Stimulated activated CD4-positive, alpha-beta T cell treated with anti-CD3 and anti-CD28 coated beads, Interleukin-15, amount 100 ng/mL, for 48 hours (primary cell): ENCODE measurements at regions not wholly inside any gene's neighbourhood (a gene's known extent, or its start where the extent isn't known, plus 50 kb on each side); places are given as distances from the start of the nearest gene placed in this dataset.

Experiments
- DNase-seq, 2 donors: peaks; one replicate each; pipeline ENCODE4 v3.0.0-alpha.2; 2020; ENCODE audit warnings: low read depth in 2 of 2

DNA sequence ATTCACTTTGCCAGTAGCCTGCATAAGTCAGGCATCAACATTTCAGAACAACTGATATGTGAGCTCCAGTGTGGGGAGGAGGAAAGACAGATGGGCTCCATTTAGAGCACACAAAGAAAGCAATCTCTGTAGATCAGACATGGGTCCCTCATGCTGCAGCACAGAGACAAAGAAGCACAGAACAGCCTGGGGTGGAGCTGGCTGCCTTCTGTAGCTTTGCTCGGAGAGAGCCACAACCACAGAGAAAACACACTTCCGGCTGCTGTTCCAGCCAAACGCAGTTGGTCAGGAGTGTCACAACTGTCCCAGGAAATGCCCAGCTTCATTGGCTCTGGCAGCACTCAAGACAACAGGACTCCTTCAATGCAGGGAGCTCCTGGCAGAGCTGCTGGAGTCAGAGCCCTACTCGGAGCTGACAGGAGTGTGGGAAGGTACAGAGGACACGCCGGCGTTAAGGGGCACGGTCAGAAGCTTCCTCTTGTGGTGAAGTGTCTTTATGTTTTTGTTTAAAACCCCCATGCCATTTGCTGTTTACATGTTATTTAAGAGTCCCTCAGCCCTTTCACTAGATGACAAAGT lies 494.4 kb downstream of the TCERG1L start:
- DNase-seq, result no peak

DNA sequence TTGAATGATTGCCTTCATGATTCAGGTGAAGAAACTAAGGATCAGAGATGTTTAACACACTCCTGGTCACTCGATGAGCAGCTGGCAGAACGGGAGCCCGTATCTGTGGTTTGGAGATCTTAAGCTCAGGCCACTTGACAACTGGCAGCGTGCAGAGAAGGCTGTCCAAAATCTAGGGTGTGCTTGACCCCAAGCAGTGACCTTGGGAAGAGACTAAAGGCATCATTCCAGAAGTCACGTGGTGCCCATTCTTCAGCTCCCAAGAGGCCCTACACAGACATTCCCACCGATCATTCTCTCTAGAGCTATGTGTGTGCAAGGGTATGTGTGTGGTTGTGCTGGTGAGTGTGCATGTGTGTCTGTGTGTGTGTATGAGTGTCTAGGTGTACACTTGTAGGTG lies 493.8 kb downstream of the TCERG1L start:
- no peak for DNase-seq

DNA sequence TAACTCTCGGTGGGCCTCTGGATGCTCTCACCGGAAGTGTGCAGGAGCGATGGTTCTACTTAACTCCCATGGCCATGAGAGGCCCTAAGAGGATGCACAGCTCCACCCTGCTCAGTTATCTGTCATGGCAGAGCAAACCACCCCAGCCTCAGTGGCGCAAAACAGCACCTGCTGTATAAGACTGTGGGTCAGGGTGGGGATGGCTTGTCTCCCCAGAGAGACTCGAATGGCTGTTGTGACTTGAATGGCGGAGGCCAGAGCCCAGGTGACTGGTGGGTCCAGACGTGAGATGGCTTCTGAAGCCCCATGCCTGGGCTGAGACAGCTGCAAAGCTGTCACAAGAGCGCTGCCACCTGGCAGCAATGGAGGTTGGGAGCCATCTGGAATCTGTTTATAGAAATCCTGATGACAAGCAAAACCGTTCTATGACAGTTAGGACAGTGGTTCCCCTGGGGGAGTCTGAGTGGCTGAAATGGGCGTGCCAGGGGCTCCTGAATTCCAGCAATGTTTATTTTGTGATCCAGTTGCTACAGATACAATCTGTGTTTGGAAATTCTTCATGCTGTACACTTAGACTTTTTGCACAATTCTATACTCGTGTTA lies 490.5 kb downstream of the TCERG1L start:
- no peak for DNase-seq

DNA sequence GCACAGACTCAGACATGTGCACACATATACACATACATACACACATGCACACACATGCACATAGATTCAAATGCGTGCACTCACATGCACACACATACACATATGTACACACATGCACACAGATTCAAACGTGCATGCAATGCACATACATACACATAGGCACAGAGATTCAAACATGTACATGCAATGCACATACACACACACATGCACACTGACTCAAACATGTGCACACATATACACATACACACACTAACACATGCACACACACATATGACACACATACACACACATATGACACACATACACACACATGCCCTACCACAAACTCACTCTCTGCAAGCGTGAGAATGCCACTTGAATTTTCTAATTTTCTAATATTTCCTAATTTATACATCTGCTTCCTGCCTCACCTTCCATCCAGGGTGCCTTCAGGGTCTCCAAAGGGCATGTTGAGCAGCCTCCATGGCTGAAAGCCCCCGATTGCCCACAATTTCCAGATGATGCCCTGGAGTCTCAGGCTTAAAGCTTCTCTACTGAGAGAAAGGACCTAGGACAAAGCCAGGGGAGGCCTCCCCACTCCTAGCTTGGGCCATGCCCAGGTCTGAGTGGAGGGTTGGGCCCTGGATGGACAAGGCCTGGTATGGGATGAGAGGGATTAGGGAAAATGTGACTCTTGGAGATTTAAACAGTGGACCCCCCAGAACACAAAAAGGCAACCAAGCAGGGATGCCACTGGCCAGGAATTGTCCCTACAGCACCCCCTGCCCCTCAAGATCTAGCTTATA lies 487.1 kb downstream of the TCERG1L start:
- no peak for DNase-seq

DNA sequence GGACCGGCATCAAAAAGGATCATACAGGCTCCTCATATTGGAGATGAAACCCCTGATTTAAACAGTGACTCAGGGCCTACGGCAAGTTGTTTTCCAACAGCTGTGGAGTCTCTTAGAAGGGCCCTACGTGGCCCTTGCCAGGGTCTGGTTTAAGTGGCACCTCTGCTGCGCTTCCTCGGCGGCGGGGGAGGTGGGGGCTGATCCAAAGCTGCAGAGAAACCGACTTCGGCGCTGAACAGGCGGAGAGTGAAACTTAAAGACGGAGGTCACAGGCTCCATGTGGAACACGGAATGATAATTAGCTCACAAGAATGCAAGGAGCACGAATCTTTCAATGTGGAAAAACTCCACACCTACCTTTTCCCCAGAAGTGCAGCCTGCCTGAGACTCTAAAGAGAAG lies 477.9 kb downstream of the TCERG1L start:
- no peak for DNase-seq

DNA sequence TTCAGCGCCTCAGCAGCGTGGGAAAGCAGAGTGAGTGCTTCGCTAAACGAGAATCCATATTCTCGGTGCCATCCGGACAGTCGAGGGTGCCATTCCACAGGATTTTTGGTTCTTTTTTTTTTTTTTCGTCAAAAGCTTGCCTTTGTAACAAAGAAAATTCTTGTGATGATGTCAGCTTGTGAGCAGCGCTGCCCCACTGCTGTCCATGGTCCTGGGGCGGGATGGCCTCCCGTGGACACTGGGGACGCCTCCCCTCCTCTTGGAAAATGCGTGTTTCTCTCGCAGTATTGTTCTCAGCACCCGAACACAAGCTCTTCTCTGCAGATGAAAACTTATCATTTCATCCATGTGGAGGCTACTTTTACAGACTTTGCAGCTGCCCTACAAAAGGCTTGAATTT lies 477.4 kb downstream of the TCERG1L start:
- DNase-seq, result no peak

DNA sequence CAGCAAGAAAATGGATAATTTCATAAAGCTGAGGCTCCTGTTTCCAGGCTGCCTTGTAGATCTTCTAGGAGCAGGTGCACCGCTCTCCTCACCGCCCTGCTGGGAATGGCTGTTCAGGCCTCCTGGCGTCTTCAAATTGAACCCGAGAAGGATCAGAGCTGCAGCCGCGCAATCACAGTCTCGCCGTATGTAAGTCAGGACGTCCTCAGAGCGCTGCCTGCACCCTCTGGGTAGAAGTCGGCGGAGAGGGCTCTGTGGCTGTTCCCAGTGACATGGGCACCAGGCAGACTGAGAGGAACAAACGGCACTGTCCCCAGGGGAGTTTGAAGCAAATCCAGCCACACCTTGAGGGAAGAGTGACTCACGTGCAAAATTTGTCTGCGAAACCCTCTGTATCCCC lies 476.9 kb downstream of the TCERG1L start:
- DNase-seq, result no peak

DNA sequence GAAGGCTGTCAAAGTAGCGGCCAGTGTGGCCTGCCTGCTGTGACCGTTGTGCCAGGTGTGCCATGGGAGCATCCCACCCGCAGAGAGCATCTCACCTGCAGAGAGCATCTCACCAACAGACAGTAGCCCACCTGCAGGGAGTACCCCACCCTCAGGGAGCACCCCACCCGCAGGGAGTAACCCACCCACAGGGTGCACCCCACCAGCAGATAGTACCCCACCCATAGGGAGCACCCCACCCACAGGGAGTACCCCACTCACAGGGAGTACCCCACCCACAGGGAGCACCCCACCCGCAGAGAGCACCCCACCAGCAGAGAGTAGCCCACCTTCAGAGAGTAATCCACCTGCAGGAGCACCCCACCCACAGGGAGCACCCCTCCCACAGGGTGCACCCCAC lies 476.5 kb downstream of the TCERG1L start:
- no peak for DNase-seq

DNA sequence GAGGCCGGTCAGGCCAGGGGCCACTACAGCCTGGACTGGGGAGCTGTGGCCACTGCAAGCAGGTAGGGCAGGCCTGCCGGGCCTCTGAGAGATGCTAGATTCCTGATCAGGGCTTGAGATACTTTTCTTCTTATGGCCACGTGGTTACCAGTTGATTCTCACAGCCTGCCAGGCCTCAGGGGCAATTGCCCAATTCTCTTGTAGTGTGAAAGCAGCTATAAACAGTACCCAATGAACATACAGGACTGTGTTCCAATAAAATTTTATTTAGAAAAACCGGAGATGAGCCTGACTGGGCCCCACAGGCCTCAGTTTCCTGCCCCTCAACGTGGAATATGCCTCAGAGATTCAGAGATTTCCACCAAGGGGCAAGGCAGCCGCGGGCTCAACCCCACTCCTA lies 475.2 kb downstream of the TCERG1L start:
- no peak for DNase-seq

DNA sequence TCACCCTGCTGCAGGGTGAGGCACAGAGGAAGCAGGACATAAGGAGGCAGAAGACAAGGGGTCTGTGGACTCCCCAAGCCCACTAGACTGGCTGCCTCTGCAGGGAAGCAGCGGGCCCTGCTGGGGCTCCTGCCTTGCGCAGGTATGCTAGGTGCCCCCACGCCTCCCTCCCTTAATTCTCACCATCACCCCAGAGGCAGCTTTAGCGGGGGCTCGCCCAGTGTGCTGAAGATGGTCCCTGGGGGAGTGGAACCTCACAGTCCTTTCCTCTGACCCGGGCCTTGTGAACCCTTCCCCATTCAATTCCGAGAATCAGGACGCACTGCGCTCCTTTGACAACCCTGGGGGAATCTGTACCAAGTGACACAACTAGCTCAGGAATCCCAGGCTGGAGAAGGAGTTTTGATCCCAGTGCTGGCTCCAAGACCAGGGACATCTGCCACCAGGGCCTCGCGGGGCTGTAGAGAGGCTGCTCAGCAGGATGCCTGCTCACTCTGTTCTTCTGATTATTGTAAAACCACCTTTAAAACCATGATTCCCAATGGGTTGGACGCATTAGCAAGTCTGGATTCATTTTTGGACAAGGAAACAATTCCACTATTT lies 468.4 kb downstream of the TCERG1L start:
- DNase-seq, result no peak

DNA sequence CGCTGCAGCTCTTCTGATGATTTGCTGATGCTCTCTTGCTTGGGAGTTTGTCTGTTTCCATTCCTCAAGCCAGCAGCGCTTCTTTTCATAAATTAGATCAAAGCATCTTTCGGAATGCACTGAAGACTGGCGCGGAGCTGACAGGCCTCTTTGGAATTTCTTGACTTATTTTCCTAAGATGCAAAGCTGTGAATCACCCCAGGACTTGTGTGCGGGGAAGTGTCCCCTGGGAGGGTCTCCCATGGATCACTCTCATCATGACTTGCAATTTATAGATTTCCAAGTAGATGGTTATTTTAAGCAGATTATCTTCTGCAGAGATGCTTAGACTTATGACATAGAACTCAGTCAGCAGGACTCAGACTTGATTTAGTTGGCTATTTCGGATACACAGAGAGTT lies 467.2 kb downstream of the TCERG1L start:
- no peak for DNase-seq

DNA sequence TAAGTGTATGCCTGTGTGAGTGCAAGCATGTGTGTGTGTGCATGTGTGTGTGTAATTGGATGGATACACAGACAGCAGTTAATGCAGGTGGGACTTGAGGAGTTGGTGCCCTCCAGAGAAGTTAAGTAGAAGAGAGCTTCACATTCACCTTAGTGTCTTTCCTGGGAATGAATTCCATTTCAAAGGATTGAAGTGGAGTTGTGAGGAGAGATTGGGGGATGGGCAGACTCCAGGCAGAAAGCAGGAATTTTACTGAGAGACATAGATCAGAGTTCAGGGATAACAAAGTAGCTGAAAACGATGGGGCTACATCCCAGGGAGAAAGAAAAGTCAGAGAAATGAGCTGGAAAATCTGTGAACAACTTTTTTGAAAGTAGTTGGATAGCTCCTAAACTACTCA lies 464.4 kb downstream of the TCERG1L start:
- no peak for DNase-seq

DNA sequence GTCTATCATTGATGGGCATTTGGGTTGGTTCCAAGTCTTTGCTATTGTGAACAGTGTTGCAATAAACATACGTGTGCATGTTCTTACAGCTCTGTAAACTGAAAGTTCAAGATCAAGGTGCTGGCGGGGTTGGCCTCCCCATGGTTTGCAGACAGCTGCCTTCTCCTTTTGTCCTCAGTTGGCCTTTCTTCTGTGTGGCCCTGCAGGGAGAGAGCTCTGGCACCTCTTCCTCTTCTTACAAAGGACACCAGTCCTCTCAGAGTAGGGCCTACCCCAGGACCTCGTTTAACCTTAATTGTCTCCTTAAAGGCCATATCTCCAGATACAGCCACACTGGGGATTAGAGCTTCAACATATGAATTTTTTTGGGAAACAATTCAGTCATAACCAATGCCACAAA lies 462.7 kb downstream of the TCERG1L start:
- no peak for DNase-seq

DNA sequence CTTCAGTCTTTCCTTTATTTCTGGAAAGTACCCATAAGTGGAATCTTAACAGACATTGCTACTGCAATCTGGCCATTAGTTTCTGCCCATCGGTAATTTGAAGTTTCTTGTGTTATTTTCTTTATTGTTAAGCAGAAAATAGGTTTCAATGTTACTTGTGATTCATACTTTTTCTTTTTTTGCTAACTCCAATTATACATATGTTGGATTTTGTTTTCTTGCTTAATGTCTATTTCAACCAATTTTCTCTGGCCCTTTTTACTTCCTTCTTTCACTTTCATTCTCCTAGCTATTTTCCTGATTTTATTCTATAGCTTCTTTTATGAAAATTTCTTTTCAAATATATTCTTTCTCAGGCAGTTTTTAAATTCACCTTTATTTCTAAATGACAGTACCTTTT lies 457.4 kb downstream of the TCERG1L start:
- DNase-seq, result no peak

DNA sequence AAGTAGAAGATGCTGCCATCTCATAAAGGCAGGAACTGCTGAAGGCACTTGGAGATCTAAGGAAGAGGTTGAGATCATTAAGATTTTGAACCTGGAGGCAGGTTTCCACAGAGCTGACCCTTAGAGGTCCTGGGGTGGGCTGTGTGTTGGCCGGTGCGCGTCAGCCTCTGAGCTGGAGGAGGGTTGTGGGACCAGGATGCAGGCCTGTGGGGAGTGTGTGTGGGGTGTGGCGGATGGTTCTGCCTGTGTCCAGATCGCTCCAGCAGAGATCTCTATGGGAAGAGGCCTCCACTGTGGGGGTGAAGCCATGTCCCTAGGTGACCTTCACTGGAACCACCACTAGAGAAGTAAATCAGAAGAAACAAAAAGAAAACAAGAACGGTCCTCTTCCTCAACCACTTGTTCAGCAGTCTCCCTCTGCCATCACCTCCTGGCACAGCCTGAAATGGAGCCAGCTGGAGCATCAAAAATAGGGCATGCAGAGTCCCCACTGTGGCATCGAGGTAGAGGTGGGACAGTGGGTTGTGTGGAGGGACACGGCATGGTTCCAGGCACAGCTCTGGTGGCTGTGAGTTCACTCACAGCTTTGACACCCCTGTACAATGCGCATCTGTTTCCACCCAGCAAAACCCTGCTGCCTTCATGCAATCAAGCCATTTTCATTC lies 453.8 kb downstream of the TCERG1L start:
- no peak for DNase-seq

DNA sequence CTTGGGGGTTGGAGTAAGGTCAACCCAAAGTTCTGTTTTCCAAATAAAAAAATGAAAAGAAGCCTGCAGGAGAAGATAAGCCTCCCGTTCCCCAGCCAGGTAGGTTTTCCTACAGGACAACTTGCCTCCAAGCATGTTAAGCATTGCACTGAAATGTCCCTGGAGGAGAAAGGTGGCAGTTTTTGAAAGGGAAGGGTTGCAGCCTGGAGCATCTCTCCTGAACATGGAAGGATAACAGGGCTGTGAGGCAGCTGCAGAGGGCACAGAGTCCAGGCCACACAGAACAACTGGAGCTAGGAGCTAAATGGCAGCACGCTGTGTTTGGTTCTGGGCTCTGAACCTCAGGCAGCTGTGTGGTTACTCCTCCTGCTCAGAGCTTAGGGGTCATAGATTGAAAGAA lies 452.9 kb downstream of the TCERG1L start:
- no peak for DNase-seq

DNA sequence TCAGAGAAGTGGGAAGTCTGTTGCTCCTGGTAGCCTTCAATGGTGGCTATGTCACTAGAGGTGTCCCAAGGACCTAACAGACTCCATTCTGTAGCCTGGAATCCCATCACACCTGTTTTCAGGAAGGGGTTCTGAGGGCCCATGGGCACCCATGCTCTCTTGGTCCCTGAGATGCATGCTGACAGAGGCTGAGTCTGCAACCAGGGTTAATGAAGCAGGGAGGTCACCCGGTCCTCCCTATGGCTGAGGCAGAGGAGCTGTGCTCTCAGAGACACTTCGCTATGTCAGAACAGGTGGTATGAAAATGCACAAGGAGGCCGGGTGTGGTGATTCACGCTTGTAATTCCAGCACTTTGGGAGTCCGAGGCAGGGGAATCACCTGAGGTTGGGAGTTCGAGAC lies 452.1 kb downstream of the TCERG1L start:
- DNase-seq, result no peak

DNA sequence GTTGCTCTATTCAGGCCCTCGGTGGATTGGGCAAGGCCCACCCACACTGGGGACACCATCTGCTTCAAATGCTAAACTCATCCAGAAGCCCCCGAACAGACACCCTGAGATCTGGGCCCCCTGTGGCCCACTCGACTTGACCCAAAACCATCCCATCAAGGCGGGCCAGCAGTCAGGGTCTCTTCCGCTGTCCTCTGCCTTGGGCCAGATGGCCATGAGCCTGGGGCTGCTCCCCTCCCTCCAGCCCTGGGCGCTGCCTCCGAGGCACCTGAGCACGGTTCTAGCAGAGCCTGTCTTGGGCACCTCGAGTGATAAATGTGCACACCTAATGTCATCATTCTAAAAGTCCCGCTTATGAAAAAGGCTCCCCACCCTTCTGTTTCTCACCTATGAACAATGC lies 449.4 kb downstream of the TCERG1L start:
- no peak for DNase-seq

DNA sequence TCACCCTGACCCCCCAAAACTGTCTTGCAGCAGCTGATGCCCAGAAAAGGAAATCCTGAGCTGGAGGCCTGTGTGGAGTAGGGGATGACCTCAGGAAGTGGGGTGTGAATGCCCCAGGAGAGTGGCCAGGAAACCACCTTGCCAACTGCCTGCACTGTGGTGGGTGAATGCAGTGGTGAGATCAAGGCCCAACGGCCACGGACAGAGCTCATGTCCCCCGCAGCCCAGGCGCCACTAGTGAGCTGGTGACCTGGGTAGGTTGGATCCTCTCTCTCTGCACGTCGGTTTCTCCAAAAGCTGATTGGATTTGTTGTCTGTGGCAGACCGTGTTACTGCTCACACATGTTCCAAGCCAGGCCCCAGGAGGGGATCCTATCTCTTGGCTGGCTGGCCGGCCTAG lies 448.9 kb downstream of the TCERG1L start:
- no peak for DNase-seq

DNA sequence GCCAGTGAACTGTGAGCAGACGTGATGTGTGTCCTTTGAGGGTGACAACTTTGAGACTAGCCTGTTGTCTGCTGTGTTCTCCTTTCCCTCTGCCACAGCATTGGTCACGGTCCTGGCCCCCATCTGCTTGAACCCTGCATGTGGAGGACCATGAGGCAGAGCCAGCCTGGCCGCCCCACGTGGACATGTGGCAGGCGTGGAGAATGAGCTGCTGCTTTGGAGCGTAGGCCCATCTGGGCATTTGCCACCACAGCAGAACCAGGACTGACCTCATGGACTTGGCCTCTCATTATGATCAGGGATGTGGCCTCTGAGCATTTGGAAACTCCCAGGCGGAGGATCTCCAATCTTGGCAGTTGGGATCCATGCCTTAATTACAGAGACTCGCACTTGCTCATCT lies 448.5 kb downstream of the TCERG1L start:
- DNase-seq, result no peak

DNA sequence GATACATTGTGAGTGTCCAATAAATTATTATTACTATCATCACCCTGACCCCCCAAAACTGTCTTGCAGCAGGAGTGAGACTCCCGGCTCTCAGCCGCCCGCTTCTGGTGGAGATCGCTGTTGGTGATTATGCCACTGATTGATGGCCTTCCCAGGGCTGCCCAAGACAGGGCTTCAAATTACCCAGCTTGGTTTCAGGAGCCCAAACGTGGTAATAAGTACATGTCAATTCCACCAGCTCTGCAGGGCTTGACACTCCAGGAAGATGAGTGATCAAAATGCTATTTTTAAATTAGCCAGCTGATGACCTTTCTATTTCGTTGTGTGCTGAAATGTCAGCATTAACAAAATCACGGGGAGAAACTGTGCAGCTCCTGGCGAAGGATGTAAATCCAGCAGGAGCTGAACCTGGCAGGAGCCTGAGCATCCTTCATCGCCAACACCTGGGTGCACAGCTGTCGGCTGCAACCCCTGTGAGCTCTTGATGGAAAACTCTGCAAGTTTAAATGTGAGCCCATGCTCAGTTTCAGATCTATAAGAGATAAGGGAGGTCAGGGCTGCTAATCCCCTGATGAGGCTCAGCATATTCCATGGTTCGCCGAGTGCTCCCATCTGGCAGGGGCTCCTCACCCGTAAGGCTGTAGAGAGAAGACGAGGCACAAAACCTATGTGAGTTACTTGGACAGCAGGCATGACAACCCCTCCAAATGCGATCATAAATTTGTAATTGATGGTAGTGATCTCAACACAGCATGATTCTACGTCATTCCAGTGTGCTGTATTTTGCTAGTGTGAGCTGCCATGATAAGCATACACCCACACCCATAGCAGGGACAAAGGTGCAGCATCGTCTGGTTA lies 446.3 kb downstream of the TCERG1L start:
- no peak for DNase-seq

DNA sequence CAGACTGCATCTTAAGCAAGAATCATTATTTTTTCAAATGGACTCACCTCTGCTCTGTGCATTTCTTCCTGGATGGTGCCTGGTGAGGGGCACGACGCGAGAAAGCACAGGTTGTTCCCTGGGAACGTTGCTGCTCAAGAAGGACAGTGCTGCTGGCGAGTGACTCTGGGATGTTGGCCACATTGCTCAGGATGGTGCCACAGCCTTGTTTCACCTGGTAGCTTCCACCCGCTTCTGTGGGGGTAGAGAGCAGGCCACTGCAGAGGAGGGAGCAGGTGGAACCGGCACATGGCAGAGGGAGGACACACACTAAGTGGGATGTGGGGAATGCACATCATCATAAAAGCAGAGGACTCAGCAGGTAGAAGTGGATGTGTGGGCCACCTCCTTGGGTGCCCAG lies 444.7 kb downstream of the TCERG1L start:
- DNase-seq, result no peak
